ACC112 (cell line): ENCODE measurements at regions not wholly inside any gene's neighbourhood (a gene's known extent, or its start where the extent isn't known, plus 50 kb on each side); places are given as distances from the start of the nearest gene placed in this dataset.

ENCODE experiments used
- H2AFZ ChIP-seq: fragments of 200-600 bp; sonication (generic); one replicate; pipeline ENCODE4 v1.6.0; 2017; ENCODE audit warnings: antibody characterized with exemption, low read length; ENCODE audit not compliant: unreplicated experiment
- H3K27ac ChIP-seq: fragments of 200-600 bp; sonication (generic); 2 replicates; pipeline ENCODE4 v1.5.1; 2014; ENCODE audit warnings: low read depth, mild to moderate bottlenecking, antibody characterized with exemption, low read length, moderate library complexity
- H3K27me3 ChIP-seq: fragments of 200-600 bp; sonication (generic); 2 replicates; pipeline ENCODE4 v1.6.1; 2014; ENCODE audit warnings: mild to moderate bottlenecking, antibody characterized with exemption, low read length, moderate library complexity, mixed read lengths; ENCODE audit not compliant: insufficient read depth
- H3K36me3 ChIP-seq: fragments of 200-600 bp; sonication (generic); 2 replicates; pipeline ENCODE4 v1.6.1; 2016; ENCODE audit warnings: mild to moderate bottlenecking, antibody characterized with exemption, low read length, moderate library complexity, mixed read lengths; ENCODE audit not compliant: insufficient read depth
- H3K4me1 ChIP-seq: fragments of 200-600 bp; sonication (generic); one replicate; pipeline ENCODE4 v1.6.1; 2016; ENCODE audit warnings: low read length, mixed read lengths; ENCODE audit not compliant: insufficient read depth, unreplicated experiment, control insufficient read depth
- H3K4me3 ChIP-seq: fragments of 200-600 bp; sonication (generic); 2 replicates; pipeline ENCODE4 v1.5.1; 2014; ENCODE audit warnings: mild to moderate bottlenecking, low read depth, low read length
- H3K79me2 ChIP-seq: fragments of 200-600 bp; sonication (generic); one replicate; pipeline ENCODE4 v1.6.0; 2016; ENCODE audit warnings: low read length; ENCODE audit not compliant: control insufficient read depth, unreplicated experiment, insufficient read depth

DNA sequence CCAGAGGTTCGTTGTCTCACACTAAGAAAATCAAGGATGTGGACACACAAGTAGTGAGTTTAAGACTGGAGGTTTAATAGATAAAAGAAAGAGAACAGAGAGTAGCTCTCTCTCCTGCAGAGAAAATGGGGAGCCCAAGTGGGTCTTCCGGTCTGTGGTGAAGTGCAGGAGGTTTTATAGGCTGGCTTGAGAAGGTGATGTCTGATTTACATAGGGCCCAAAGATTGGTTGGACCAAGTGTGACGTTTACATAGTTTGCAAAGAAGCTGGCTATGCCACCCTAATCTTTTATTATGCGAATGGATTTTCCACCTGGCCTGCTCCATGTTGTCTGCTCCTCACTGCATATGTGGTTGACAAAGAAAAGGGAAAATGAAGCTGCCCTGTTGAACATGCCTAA, 430.4 kb upstream of the TRIB2 start:
- Histone ChIP-seq H3K4me3 (no peak overlapping the region), H3K4me1 (peaks cover 18% of the 10 kb centered on the region), H3K27ac (no peak overlapping the region), H3K36me3 (no peaks in the 10 kb centered on the region), H3K79me2 (no peaks in the 10 kb centered on the region), H2AFZ (no peak overlapping the region), H3K27me3 (no peaks in the 10 kb centered on the region)

DNA sequence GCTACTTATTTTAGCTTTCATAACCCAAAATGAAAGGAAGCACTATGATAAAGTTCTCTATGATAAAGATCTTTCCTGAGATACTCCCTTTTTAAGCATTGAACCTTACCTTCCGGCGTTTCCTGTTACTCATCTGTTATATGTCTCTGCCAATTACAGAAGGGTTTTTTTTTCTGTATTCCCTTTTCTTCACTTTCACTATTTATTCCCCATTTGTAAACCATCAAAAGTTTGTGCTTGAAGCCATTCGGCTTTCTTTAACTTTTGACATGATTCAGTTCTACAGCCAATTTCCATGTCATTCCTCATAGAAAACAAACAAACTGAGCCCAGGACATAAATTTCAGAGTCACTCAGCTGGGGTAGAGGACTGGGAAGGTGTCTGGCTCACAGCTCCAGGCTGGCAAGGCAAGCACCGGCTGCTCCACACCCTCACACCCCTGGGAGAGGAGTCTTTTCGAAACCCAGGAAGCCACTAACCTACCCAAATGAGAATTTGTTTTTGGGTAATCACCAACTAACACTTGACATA, 429.4 kb upstream of the TRIB2 start:
- H3K27ac ChIP-seq, result peak overlapping the region; percentile 41
- peak overlapping the region; percentile 10; the same call in 1 of the 2 replicates for H3K4me3 ChIP-seq
- no peaks in the 10 kb centered on the region for H3K79me2 ChIP-seq
- H3K4me1 ChIP-seq, result peaks cover 18% of the 10 kb centered on the region
- H3K27me3 ChIP-seq, result no peaks in the 10 kb centered on the region
- no peaks in the 10 kb centered on the region for H3K36me3 ChIP-seq
- H2AFZ ChIP-seq, result no peak overlapping the region

GRCh38 chr2:12288048-12288447, 428.7 kb upstream of the TRIB2 start:
- Histone ChIP-seq H3K4me1 (peaks cover 18% of the 10 kb centered on the region), H3K79me2 (no peaks in the 10 kb centered on the region), H2AFZ (no peak overlapping the region), H3K27me3 (no peaks in the 10 kb centered on the region), H3K27ac (no peak overlapping the region; the same call in 1 of the 2 replicates), H3K4me3 (no peak overlapping the region), H3K36me3 (no peaks in the 10 kb centered on the region)

GRCh38 chr2:12289120-12289802, 427.5 kb upstream of the TRIB2 start:
- H3K4me3 ChIP-seq, result no peak overlapping the region
- H3K79me2 ChIP-seq, result no peaks in the 10 kb centered on the region
- H2AFZ ChIP-seq, result no peak overlapping the region
- no peak overlapping the region for H3K27ac ChIP-seq
- H3K27me3 ChIP-seq, result no peaks in the 10 kb centered on the region
- peaks cover 18% of the 10 kb centered on the region for H3K4me1 ChIP-seq
- H3K36me3 ChIP-seq, result no peaks in the 10 kb centered on the region

DNA sequence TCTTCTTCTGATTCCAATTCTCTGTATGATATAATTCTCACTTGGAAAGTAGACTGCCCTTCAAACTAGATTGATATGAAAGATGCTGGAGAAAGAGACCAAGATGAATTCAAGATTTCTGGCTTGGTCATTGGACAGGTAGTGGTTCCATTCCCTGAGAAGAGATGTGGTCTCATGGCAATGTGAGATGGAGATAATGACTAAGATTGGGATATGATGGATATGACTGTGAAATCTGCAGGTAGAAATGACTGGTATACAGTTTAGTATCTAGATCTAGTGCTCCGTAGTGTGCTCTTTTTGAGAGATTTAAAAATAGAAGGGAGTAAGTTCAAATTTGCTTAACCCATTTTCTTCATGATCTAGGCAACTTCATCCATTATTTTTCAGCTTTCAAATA, 425.4 kb upstream of the TRIB2 start:
- Histone ChIP-seq H2AFZ (no peak overlapping the region), H3K27ac (no peak overlapping the region), H3K4me1 (peaks cover 13% of the 10 kb centered on the region), H3K79me2 (no peaks in the 10 kb centered on the region), H3K36me3 (no peaks in the 10 kb centered on the region), H3K4me3 (no peak overlapping the region), H3K27me3 (no peaks in the 10 kb centered on the region)

DNA sequence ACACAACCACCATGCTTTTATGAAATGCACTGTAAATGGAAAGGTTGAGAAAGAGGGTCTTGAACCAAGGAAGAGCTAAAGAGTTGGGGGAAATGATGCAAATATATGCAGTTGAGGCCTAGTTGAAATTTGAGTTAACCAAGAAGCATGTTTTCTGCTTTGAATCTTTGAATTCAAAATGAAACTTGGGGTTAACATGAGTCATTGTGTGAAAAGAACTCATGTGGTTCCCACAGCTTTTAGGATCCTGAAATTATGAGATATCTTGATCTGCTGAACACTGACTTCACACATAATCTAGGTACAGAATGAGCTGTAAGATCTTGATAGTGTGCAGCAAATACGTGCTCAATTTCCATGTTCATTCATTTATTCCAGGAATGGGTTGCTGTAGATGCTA, 422.9 kb upstream of the TRIB2 start:
- H3K36me3 ChIP-seq, result no peaks in the 10 kb centered on the region
- no peak overlapping the region for H3K27ac ChIP-seq
- no peaks in the 10 kb centered on the region for H3K79me2 ChIP-seq
- H3K4me3 ChIP-seq, result no peak overlapping the region
- no peaks in the 10 kb centered on the region for H3K4me1 ChIP-seq
- H3K27me3 ChIP-seq, result no peaks in the 10 kb centered on the region
- H2AFZ ChIP-seq, result no peak overlapping the region

- no peaks in the 10 kb centered on the region for H3K27me3 ChIP-seq
- H2AFZ ChIP-seq, result no peak overlapping the region
- H3K36me3 ChIP-seq, result no peaks in the 10 kb centered on the region
- H3K4me3 ChIP-seq, result no peak overlapping the region
- H3K27ac ChIP-seq, result no peak overlapping the region
- H3K4me1 ChIP-seq, result peaks cover 13% of the 10 kb centered on the region
- H3K79me2 ChIP-seq, result no peaks in the 10 kb centered on the region
Observed at GRCh38 chr2:12295856-12296519, 420.7 kb upstream of the TRIB2 start.

- Histone ChIP-seq H3K36me3 (no peaks in the 10 kb centered on the region), H3K27ac (no peak overlapping the region), H3K4me1 (peaks cover 22% of the 10 kb centered on the region), H3K4me3 (no peak overlapping the region), H3K27me3 (no peaks in the 10 kb centered on the region), H3K79me2 (no peaks in the 10 kb centered on the region), H2AFZ (no peak overlapping the region)
Observed at GRCh38 chr2:12296915-12297314, 419.8 kb upstream of the TRIB2 start.

- Histone ChIP-seq H3K4me1 (peaks cover 34% of the 10 kb centered on the region), H3K27me3 (no peaks in the 10 kb centered on the region), H3K79me2 (no peaks in the 10 kb centered on the region), H3K27ac (no peak overlapping the region), H2AFZ (no peak overlapping the region), H3K36me3 (no peaks in the 10 kb centered on the region), H3K4me3 (no peak overlapping the region)
Observed at GRCh38 chr2:12298352-12298751, 418.4 kb upstream of the TRIB2 start.

DNA sequence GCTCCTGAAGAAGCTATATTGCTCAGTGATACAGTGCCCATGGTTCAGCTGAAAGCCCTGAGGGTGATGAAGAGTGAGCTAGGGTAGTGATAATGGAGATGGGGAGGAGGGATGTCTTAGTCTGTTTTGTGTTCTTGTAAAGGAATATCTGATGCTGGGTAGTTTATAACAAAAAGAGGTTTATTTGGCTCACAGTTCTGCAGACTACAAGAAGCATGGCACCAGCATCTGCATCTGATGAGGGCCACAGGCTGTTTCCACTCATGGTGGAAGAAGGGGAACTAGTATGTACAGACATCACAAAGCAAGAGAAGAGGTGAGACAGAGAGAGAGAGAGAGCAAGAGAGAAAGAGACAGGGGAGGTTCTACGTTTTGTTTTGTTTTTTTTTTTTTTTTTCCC, 417.3 kb upstream of the TRIB2 start:
- H3K79me2 ChIP-seq, result no peaks in the 10 kb centered on the region
- H2AFZ ChIP-seq, result no peak overlapping the region
- no peak overlapping the region for H3K4me3 ChIP-seq
- H3K4me1 ChIP-seq, result peaks cover 45% of the 10 kb centered on the region
- no peaks in the 10 kb centered on the region for H3K36me3 ChIP-seq
- H3K27me3 ChIP-seq, result no peaks in the 10 kb centered on the region
- H3K27ac ChIP-seq, result no peak overlapping the region
